Epithelial cell of proximal tubule (primary cell): ENCODE measurements at regions not wholly inside any gene's neighbourhood (a gene's known extent, or its start where the extent isn't known, plus 50 kb on each side); places are given as distances from the start of the nearest gene placed in this dataset.

ENCODE experiments used
- DNase-seq: peaks from one replicate; pipeline ENCODE4 v3.0.0-alpha.2; 2011; ENCODE audit warnings: low read depth
- H3K4me3 ChIP-seq: 2 replicates; pipeline ENCODE4 v1.5.1; 2011; ENCODE audit warnings: low read depth, mild to moderate bottlenecking, low read length
- TF ChIP-seq, protein P1 (sequence below): conservative IDR thresholded peaks from 2 replicates; pipeline ENCODE4 v1.5.1; 2012; ENCODE audit warnings: low read depth, mild to moderate bottlenecking, low read length

DNA sequence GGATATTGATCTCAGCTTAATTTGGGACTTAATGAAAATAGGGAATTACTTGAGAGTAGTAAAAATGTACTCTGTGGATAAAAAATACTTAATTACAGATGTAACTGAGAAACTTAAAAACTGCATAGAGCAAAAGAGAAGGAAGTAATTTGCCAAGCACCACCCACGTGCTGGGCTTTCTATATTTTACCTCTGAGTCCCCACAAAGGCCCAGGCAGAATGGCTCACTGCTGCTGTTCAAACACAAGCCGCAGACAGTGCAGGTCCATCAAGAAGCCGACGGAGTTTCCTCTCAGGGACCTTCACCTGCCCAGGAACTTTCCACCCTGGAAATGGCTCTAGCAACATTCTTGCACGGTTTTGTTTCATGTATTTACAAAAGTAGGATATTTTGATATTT, 77.2 kb upstream of the TRPM1 start:
- no peak overlapping the region for H3K4me3 ChIP-seq
- DNase-seq: no peak
- TF ChIP-seq, protein P1, sequence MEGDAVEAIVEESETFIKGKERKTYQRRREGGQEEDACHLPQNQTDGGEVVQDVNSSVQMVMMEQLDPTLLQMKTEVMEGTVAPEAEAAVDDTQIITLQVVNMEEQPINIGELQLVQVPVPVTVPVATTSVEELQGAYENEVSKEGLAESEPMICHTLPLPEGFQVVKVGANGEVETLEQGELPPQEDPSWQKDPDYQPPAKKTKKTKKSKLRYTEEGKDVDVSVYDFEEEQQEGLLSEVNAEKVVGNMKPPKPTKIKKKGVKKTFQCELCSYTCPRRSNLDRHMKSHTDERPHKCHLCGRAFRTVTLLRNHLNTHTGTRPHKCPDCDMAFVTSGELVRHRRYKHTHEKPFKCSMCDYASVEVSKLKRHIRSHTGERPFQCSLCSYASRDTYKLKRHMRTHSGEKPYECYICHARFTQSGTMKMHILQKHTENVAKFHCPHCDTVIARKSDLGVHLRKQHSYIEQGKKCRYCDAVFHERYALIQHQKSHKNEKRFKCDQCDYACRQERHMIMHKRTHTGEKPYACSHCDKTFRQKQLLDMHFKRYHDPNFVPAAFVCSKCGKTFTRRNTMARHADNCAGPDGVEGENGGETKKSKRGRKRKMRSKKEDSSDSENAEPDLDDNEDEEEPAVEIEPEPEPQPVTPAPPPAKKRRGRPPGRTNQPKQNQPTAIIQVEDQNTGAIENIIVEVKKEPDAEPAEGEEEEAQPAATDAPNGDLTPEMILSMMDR: no peak

DNA sequence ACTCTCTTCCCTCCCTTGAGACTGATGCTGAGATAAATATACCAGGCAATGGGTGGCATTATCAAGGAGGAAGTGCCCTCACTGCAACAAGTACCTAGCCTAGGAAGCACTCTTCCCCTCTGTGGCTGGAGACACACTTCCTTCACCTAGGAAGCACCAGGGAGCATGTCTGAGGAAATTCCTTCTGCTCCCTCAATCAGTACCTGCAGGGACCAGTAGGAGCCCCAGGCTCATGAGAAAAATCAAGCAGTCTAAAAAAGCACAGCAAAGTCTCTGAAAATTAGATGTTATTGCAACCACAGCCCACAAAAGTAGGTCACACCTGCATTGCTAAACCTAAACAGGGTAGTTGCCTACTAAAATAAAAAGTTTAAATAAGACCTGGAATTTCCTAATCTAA, 78.2 kb upstream of the TRPM1 start:
- no peak for DNase-seq
- no peak overlapping the region for H3K4me3 ChIP-seq
- TF ChIP-seq, protein P1: peak; percentile 21

DNA sequence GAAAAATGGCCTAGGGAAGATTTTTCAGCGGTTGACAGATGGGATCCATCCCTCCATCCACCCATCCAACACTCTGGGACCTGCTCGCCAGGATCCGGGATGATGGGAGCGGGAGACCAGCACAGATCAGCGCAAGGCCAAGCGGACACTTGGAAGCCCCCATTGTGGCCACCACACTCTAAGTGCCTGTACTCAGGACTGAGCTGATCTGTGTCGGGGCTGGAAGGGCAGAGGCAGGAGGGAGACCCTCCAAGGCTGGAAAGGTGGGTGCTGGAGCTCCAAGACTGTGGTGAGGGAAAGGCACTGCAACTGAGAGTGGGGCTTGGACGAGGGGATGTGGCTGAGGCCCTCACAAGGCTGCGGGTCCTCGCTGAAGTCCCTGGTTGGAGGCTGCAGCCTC, 91.8 kb upstream of the TRPM1 start:
- TF ChIP-seq, protein P1: no peak
- H3K4me3 ChIP-seq: no peak overlapping the region
- DNase-seq: no peak

DNA sequence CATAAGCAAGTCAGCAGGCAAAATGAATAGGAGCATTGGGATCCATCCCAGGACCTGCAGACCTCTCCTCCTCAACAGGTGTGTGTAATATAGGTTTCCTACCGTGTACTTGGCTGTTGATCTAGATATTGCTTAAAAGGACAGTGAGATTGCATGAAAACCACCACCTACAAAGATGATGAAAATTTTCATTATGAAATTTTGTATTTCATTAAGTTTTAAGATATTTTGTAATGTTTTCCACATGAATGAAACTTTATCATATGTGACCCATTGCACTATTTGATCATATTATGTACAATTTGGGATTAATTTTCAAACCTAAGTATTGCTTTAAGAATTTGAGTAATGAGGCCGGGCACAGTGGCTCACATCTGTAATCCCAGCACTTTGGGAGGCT, 94.3 kb upstream of the TRPM1 start:
- H3K4me3 ChIP-seq: no peak overlapping the region
- DNase-seq: no peak
- TF ChIP-seq, protein P1: no peak

DNA sequence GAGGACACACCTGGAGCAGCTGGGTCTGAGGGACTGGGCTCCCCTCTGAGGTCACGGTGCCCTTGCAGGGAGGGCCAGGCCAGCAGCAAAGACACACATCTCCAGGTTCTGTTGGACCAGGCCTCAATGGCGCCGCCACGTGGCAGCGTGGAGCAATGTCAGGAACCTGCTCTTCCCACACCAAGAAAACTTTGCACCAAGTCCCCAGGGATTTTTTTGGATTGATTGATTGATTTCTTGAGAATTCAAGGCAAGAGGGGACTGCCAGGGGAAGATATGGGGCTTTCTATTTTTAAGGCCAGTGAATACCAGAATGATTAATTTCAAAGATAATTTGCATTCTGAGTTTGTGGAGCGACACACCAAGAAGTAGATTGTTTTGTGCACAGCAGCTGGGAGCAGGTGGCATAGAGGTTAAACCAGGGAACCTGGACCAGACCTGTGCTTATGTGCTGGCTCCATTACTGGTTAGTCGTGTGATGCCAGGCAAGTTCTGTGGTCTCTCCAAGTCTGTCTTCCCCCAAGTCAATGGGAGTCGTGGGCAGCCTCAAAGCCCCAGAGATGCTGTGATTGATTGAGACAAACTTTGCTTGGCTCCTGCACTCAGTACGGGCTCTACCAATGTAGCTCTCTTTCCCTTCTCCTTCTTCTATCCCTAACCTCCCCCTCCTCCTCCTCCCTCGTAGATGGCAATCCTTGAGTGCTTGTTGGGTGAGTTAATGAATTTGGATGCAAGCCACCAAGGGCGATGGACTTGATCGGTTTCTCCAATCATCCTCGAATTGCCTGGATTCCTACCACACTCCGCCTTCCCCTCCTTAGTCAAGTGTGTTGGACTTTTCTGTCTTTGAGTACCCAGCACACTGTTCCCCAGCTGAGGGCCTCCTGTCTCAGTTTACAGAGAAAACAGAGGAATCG, 96.2 kb upstream of the TRPM1 start:
- H3K4me3 ChIP-seq: no peak overlapping the region
- DNase-seq: peak; percentile 90
- TF ChIP-seq, protein P1: peak; percentile 85

DNA sequence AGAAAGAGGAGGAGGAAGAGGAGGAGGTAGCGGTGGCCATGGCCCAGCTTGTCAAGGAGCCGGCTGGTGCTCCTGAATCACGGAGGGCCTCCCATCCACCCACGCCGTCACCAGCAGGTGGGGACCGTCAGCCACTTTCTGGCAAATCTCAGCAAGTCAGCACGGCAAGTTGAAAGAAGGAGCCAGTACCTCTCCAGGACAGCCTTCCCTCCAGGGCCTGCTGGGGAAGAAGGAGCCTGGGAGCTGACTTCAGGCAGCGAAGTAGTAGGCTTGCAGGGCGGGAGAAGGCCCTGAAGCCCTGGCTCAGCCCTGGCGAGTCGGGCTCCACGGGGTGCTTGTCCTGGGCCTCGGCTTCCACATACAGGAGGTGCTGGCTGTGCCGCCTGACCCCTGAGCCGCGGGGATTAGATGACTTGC, 99.2 kb upstream of the TRPM1 start:
- no peak overlapping the region for H3K4me3 ChIP-seq
- TF ChIP-seq, protein P1: peak; percentile 74
- DNase-seq: no peak

DNA sequence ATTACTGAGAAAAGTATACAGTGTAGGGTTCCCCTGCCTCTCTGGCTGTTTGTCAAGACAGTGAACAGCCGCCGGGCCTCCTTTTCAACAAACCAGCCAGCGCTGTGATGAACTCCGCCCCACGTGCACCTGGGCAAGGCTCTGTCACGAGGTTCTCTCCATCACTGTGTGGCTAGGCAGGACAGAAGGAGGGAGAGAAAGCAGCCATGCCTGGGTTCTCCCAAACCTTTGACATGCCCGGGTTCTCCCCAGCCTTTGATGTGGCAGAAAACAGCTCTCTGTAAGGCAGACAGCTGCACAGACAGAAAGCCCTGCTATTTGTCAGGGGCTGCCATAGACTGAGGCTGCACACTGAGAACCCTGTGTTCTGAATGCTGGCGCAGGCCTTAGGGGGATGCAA, 101.4 kb upstream of the TRPM1 start:
- H3K4me3 ChIP-seq: no peak overlapping the region
- TF ChIP-seq, protein P1: no peak
- DNase-seq: no peak
